H1 (cell line): ENCODE measurements at regions not wholly inside any gene's neighbourhood (a gene's known extent, or its start where the extent isn't known, plus 50 kb on each side); places are given as distances from the start of the nearest gene placed in this dataset.
"Not testable (repeated sequence)": the region's sequence is repeated elsewhere in the genome, so short reads cannot be mapped to it uniquely, and the experiment has no call there.

Experiments
- CTCF ChIA-PET: fragments of 300-600 bp; sonication (Branson Sonifier 250); formaldehyde crosslinking; loops from one replicate; lab custom pipeline; 2021; ENCODE audit not compliant: partially characterized antibody; lab: Charles Lee
- POLR2A ChIA-PET: fragments of 300-600 bp; sonication (Branson Sonifier 250); formaldehyde crosslinking; loops from one replicate; lab custom pipeline; 2021; ENCODE audit warnings: inconsistent platforms; ENCODE audit not compliant: partially characterized antibody; lab: Charles Lee
- DNase-seq, 2 experiments: peaks; one replicate each; pipeline versions ENCODE4 v3.0.0 to v3.0.0-alpha.2; 2010 to 2022; ENCODE audit warnings: low spot score in 2 of 2, low read depth in 1 of 2, mixed read lengths in 1 of 2
- FAIRE-seq: peaks from 2 replicates; lab custom pipeline; 2011; peaks lifted over from hg19 to GRCh38; lab: Jason Lieb, UNC
- H2AFZ ChIP-seq: 2 replicates; pipeline ENCODE4 v1.8.1; 2012; ENCODE audit warnings: low read length, inconsistent platforms
- H2AK5ac ChIP-seq: 2 replicates; pipeline ENCODE4 v1.6.1; 2013; ENCODE audit warnings: low read depth, low read length
- H2BK120ac ChIP-seq: replicated peaks from 2 replicates; pipeline ENCODE3; 2013; ENCODE audit warnings: low read depth, low read length, inconsistent platforms
- H2BK12ac ChIP-seq: 2 replicates; pipeline ENCODE4 v1.6.1; 2013; ENCODE audit warnings: low read depth, low read length
- H2BK15ac ChIP-seq: 2 replicates; pipeline ENCODE4 v1.6.1; 2013; ENCODE audit warnings: low read length
- H2BK20ac ChIP-seq: 2 replicates; pipeline ENCODE4 v1.6.1; 2013; ENCODE audit warnings: low read length
- H2BK5ac ChIP-seq: 2 replicates; pipeline ENCODE4 v1.6.1; 2013; ENCODE audit warnings: low read depth, low read length
- H3K14ac ChIP-seq: 2 replicates; pipeline ENCODE4 v1.6.1; 2013; ENCODE audit warnings: inconsistent platforms; ENCODE audit not compliant: insufficient read length
- H3K18ac ChIP-seq: 2 replicates; pipeline ENCODE4 v1.6.1; 2013; ENCODE audit warnings: low read length; ENCODE audit errors: extremely low read depth
- H3K23ac ChIP-seq: 2 replicates; pipeline ENCODE4 v1.6.1; 2013; ENCODE audit warnings: inconsistent platforms; ENCODE audit not compliant: insufficient read length
- H3K23me2 ChIP-seq: 2 replicates; pipeline ENCODE4 v1.6.1; 2013; ENCODE audit warnings: low read depth, low read length
- H3K27ac ChIP-seq: 2 replicates; pipeline ENCODE4 v1.6.1; 2011; ENCODE audit warnings: low read depth, low read length, inconsistent platforms
- H3K27me3 ChIP-seq, 4 experiments: replicated peaks in 1 of 4; 1 replicate in 1 of 4; 2 replicates in 3 of 4; pipeline versions ENCODE4 v1.6.1 to v1.8.1; 2011 to 2013; ENCODE audit warnings: low read length in 3 of 4, mild to moderate bottlenecking in 3 of 4, inconsistent platforms in 2 of 4, mixed read lengths in 2 of 4, moderate library complexity in 1 of 4; ENCODE audit not compliant: control insufficient read depth in 3 of 4, insufficient read depth in 3 of 4; ENCODE audit errors: extremely low read depth in 1 of 4
- H3K36me3 ChIP-seq, 4 experiments: 2 replicates each; pipeline versions ENCODE4 v1.6.1 to v1.8.1; 2011 to 2013; ENCODE audit warnings: mild to moderate bottlenecking in 4 of 4, low read length in 3 of 4, moderate library complexity in 2 of 4, control low read depth in 1 of 4, inconsistent platforms in 1 of 4; ENCODE audit not compliant: insufficient read depth in 4 of 4, control insufficient read depth in 2 of 4
- H3K4ac ChIP-seq: replicated peaks from 2 replicates; pipeline ENCODE3; 2013; ENCODE audit warnings: low read length, low read depth, mixed read lengths, inconsistent platforms; ENCODE audit not compliant: insufficient read length
- H3K4me1 ChIP-seq, 4 experiments: replicated peaks in 1 of 4; 1 replicate in 1 of 4; 2 replicates in 3 of 4; pipeline versions ENCODE4 v1.6.1 to v1.8.1; 2011 to 2013; ENCODE audit warnings: low read length in 3 of 4, inconsistent platforms in 2 of 4, mixed read lengths in 1 of 4; ENCODE audit not compliant: insufficient read depth in 4 of 4, control insufficient read depth in 3 of 4
- H3K4me2 ChIP-seq, 2 experiments: 2 replicates each; pipeline versions ENCODE4 v1.6.1 to v1.8.1; 2011 to 2013; ENCODE audit warnings: low read depth in 2 of 2, low read length in 2 of 2, control low read depth in 1 of 2, inconsistent platforms in 1 of 2, mild to moderate bottlenecking in 1 of 2; ENCODE audit not compliant: insufficient read depth in 1 of 2
- H3K4me3 ChIP-seq, 4 experiments: fragments of 200-600, 300-600 bp in 1 of 4; sonication (generic), shearing (Covaris generic), sonication (Bioruptor Twin) in 1 of 4; 2 replicates each; pipeline versions ENCODE4 v1.5.1 to v1.8.1; 2011 to 2016; ENCODE audit warnings: low read length in 4 of 4, low read depth in 3 of 4, control low read depth in 2 of 4, inconsistent platforms in 2 of 4, mild to moderate bottlenecking in 2 of 4, mixed read lengths in 1 of 4, moderate library complexity in 1 of 4; ENCODE audit not compliant: insufficient read depth in 2 of 4; ENCODE audit errors: extremely low read depth in 1 of 4
- H3K56ac ChIP-seq: replicated peaks from 2 replicates; pipeline ENCODE3; 2013; ENCODE audit warnings: low read depth, mild to moderate bottlenecking, mixed read lengths, low read length, inconsistent platforms; ENCODE audit not compliant: insufficient read length
- H3K79me1 ChIP-seq: 2 replicates; pipeline ENCODE4 v1.6.1; 2013; ENCODE audit warnings: low read depth, low read length, control low read depth
- H3K79me2 ChIP-seq, 2 experiments: 2 replicates each; pipeline versions ENCODE4 v1.6.1 to v1.8.1; 2012 to 2013; ENCODE audit warnings: low read length in 2 of 2, mild to moderate bottlenecking in 2 of 2, inconsistent platforms in 1 of 2; ENCODE audit not compliant: insufficient read depth in 2 of 2, control insufficient read depth in 1 of 2
- H3K9ac ChIP-seq, 4 experiments: replicated peaks in 1 of 4; 1 replicate in 1 of 4; 2 replicates in 3 of 4; pipeline versions ENCODE4 v1.6.1 to v1.8.1; 2011 to 2013; ENCODE audit warnings: low read depth in 3 of 4, low read length in 3 of 4, control low read depth in 2 of 4, mild to moderate bottlenecking in 2 of 4, moderate library complexity in 2 of 4, inconsistent platforms in 1 of 4; ENCODE audit errors: extremely low read depth in 1 of 4
- H3K9me3 ChIP-seq, 2 experiments: 2 replicates each; pipeline versions ENCODE4 v1.6.1 to v1.8.1; 2012 to 2013; ENCODE audit warnings: mild to moderate bottlenecking in 2 of 2, moderate library complexity in 2 of 2, control low read depth in 1 of 2, inconsistent platforms in 1 of 2, low read depth in 1 of 2, low read length in 1 of 2, mixed read lengths in 1 of 2; ENCODE audit not compliant: insufficient read depth in 2 of 2
- H4K20me1 ChIP-seq, 2 experiments: replicated peaks in 1 of 2; 2 replicates each; pipeline versions ENCODE3 to v1.8.1; 2011 to 2013; ENCODE audit warnings: inconsistent platforms in 2 of 2, low read length in 2 of 2, mild to moderate bottlenecking in 1 of 2; ENCODE audit not compliant: insufficient read depth in 2 of 2, control insufficient read depth in 1 of 2
- H4K5ac ChIP-seq: 2 replicates; pipeline ENCODE4 v1.6.1; 2013; ENCODE audit warnings: low read length, low read depth, mixed read lengths, inconsistent platforms; ENCODE audit not compliant: insufficient read length
- H4K8ac ChIP-seq: 2 replicates; pipeline ENCODE4 v1.8.0; 2013; ENCODE audit warnings: mild to moderate bottlenecking, moderate library complexity, low read length, inconsistent platforms; ENCODE audit not compliant: insufficient read depth; ENCODE audit errors: extremely low read depth
- H4K91ac ChIP-seq: replicated peaks from 2 replicates; pipeline ENCODE3; 2013; ENCODE audit warnings: low read length, mixed read lengths, inconsistent platforms; ENCODE audit not compliant: insufficient read length
- WGBS, 2 experiments: shearing (Covaris generic) in 1 of 2; methylation state at CpG; one replicate each; pipeline versions ENCODE4 v1.1.6 to v1.1.7; 2013 to 2015; ENCODE audit warnings: low lambda C conversion rate in 2 of 2, mixed read lengths in 2 of 2, inconsistent platforms in 1 of 2, low coverage in 1 of 2, missing lambda C conversion rate in 1 of 2; ENCODE audit not compliant: insufficient replicate concordance in 2 of 2, insufficient coverage in 1 of 2, insufficient read length in 1 of 2; ENCODE audit errors: extremely low coverage in 1 of 2, missing lambda C conversion rate in 1 of 2; 5-methylcytosine and 5-hydroxymethylcytosine counted together

DNA sequence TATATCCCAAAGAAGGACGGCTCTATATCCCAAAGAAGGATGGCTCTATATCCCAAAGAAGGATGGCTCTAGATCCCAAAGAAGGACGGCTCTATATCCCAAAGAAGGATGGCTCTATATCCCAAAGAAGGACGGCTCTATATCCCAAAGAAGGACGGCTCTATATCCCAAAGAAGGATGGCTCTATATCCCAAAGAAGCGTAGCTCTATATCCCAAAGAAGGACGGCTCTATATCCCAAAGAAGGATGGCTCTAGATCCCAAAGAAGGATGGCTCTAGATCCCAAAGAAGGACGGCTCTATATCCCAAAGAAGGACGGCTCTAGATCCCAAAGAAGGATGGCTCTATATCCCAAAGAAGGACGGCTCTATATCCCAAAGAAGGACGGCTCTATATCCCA is 170.1 kb downstream of the KIF26A start:
- CTCF ChIA-PET: interaction anchor here (0.6 to 0.7 kb wide), 3 partner anchors 84 to 400 kb away, joined by 3 to 4 read pairs (median 3); no protein-coding TSS in a partner anchor
- H3K36me3 ChIP-seq, H4K8ac ChIP-seq, DNase-seq, H2AFZ ChIP-seq, H3K79me2 ChIP-seq, H3K4me3 ChIP-seq, H3K23ac ChIP-seq, H3K4me2 ChIP-seq, H2BK12ac ChIP-seq, H3K14ac ChIP-seq, H4K91ac ChIP-seq, H3K79me1 ChIP-seq, FAIRE-seq, H3K18ac ChIP-seq, H3K4ac ChIP-seq, H2BK20ac ChIP-seq, H3K27ac ChIP-seq, H4K5ac ChIP-seq, H3K9ac ChIP-seq, H3K4me1 ChIP-seq, H2AK5ac ChIP-seq, H3K56ac ChIP-seq, H3K9me3 ChIP-seq, H3K27me3 ChIP-seq, H2BK120ac ChIP-seq, H2BK15ac ChIP-seq, POLR2A ChIA-PET, H2BK5ac ChIP-seq, H4K20me1 ChIP-seq, H3K23me2 ChIP-seq: not testable (repeated sequence)
- 86% methylated on average over 10 of the region's 10 CpGs; no CpG with 5 or more reads in 1 of the 2 experiments for WGBS, 2 experiments
